Fibroblast of lung (primary cell): ENCODE measurements at regions not wholly inside any gene's neighbourhood (a gene's known extent, or its start where the extent isn't known, plus 50 kb on each side); places are given as distances from the start of the nearest gene placed in this dataset.
"Not testable (repeated sequence)": the region's sequence is repeated elsewhere in the genome, so short reads cannot be mapped to it uniquely, and the experiment has no call there.

ENCODE experiments used
- DNase-seq, 2 donors: peaks; one replicate each; pipeline versions ENCODE4 v3.0.0 to v3.0.0-alpha.2; 2010; ENCODE audit warnings: low read depth in 2 of 2
- H2AFZ ChIP-seq: 2 replicates; pipeline ENCODE4 v1.5.1; 2012; ENCODE audit warnings: low read length, control low read depth, inconsistent platforms
- H3K27ac ChIP-seq: 2 replicates; pipeline ENCODE4 v1.5.1; 2011; ENCODE audit warnings: low read length, control low read depth; ENCODE audit not compliant: insufficient read depth
- H3K27me3 ChIP-seq: 2 replicates; pipeline ENCODE4 v1.5.1; 2011; ENCODE audit warnings: mild to moderate bottlenecking, low read length; ENCODE audit not compliant: control insufficient read depth, insufficient read depth
- H3K36me3 ChIP-seq: 2 replicates; pipeline ENCODE4 v1.5.1; 2011; ENCODE audit warnings: low read length; ENCODE audit not compliant: control insufficient read depth, insufficient read depth
- H3K4me1 ChIP-seq: 2 replicates; pipeline ENCODE4 v1.5.1; 2011; ENCODE audit warnings: low read length; ENCODE audit not compliant: control insufficient read depth, insufficient read depth; ENCODE audit errors: extremely low read depth
- H3K4me2 ChIP-seq: 2 replicates; pipeline ENCODE4 v1.5.1; 2011; ENCODE audit warnings: low read length, control low read depth; ENCODE audit not compliant: insufficient read depth; ENCODE audit errors: extremely low read depth
- H3K4me3 ChIP-seq, 4 experiments: fragments of 200-600 bp in 1 of 4; sonication (generic) in 1 of 4; replicated peaks in 1 of 4; 2 replicates each; pipeline ENCODE4 v1.5.1; 2011 to 2016; ENCODE audit warnings: low read length in 4 of 4, low read depth in 3 of 4, mild to moderate bottlenecking in 3 of 4, control low read depth in 2 of 4, inconsistent platforms in 1 of 4, mixed read lengths in 1 of 4; ENCODE audit not compliant: insufficient read depth in 1 of 4; ENCODE audit errors: control extremely low read depth in 1 of 4
- H3K79me2 ChIP-seq: 2 replicates; pipeline ENCODE4 v1.5.1; 2012; ENCODE audit warnings: mild to moderate bottlenecking, low read length, inconsistent platforms; ENCODE audit not compliant: control insufficient read depth, insufficient read depth
- H3K9ac ChIP-seq: 2 replicates; pipeline ENCODE4 v1.5.1; 2011; ENCODE audit warnings: mild to moderate bottlenecking, low read length, control low read depth; ENCODE audit not compliant: insufficient read depth
- H3K9me3 ChIP-seq: 2 replicates; pipeline ENCODE4 v1.5.1; 2012; ENCODE audit warnings: low read depth, low read length; ENCODE audit not compliant: control insufficient read depth, insufficient read depth
- H4K20me1 ChIP-seq: 2 replicates; pipeline ENCODE4 v1.5.1; 2011; ENCODE audit warnings: low read length; ENCODE audit not compliant: control insufficient read depth, insufficient read depth; ENCODE audit errors: extremely low read depth
- CTCF ChIP-seq, 2 donors: IDR thresholded peaks in 1 of 2; conservative IDR thresholded peaks in 1 of 2; 1 replicate in 1 of 2; 2 replicates in 1 of 2; pipeline ENCODE4 v1.5.1; 2011 to 2012; ENCODE audit warnings: low read length in 2 of 2, control low read depth in 1 of 2, inconsistent platforms in 1 of 2, low read depth in 1 of 2, mild to moderate bottlenecking in 1 of 2
- EZH2 ChIP-seq: IDR thresholded peaks from 2 replicates; pipeline ENCODE4 v1.5.1; 2012; ENCODE audit warnings: low read length, control low read depth, mild to moderate bottlenecking; ENCODE audit errors: missing control alignments

GRCh38 chr5:96199713-96200183 is 233.3 kb downstream of the PCSK1 start:
- Histone ChIP-seq H2AFZ (no peak overlapping the region), H3K27ac (no peak overlapping the region)
- TF ChIP-seq EZH2 (no peak), CTCF (conservative IDR thresholded peaks at IDR 0.05 in 1 of 2, IDR thresholded peaks at IDR 0.05 in 1 of 2; ENCODE audit: low read depth in 1 of 2, low read length in 2 of 2) (no peak)

GRCh38 chr5:96198356-96199058 is 234.5 kb downstream of the PCSK1 start:
- Histone ChIP-seq H3K9ac (no peak overlapping the region), H3K4me1 (no peaks in the 10 kb centered on the region), H4K20me1 (no peaks in the 10 kb centered on the region), H3K4me3 (no peak overlapping the region), H3K36me3 (no peaks in the 10 kb centered on the region), H3K27ac (no peak overlapping the region), H3K27me3 (no peaks in the 10 kb centered on the region), H3K79me2 (no peaks in the 10 kb centered on the region), H3K4me2 (no peak overlapping the region), H2AFZ (no peak overlapping the region), H3K9me3 (no peaks in the 10 kb centered on the region)
- DNase-seq = peak; percentile 69 to 75
- no peak for TF ChIP-seq CTCF (conservative IDR thresholded peaks at IDR 0.05 in 1 of 2, IDR thresholded peaks at IDR 0.05 in 1 of 2; ENCODE audit: low read depth in 1 of 2, low read length in 2 of 2)
- TF ChIP-seq EZH2 = no peak

More at GRCh38 chr5:96199713-96200183, 233.3 kb downstream of the PCSK1 start:
- Histone ChIP-seq H3K36me3 (no peaks in the 10 kb centered on the region), H3K9me3 (no peaks in the 10 kb centered on the region), H3K4me2 (no peak overlapping the region), H3K4me3 (no peak overlapping the region), H3K79me2 (no peaks in the 10 kb centered on the region), H3K4me1 (no peaks in the 10 kb centered on the region), H3K9ac (no peak overlapping the region), H4K20me1 (no peaks in the 10 kb centered on the region), H3K27me3 (no peaks in the 10 kb centered on the region)
- DNase-seq = no peak

- not testable (repeated sequence) for H3K4me3 ChIP-seq, H3K4me1 ChIP-seq, H2AFZ ChIP-seq, DNase-seq, H3K4me2 ChIP-seq, H4K20me1 ChIP-seq, H3K27me3 ChIP-seq, H3K79me2 ChIP-seq, H3K36me3 ChIP-seq, H3K9ac ChIP-seq, H3K9me3 ChIP-seq, H3K27ac ChIP-seq
Observed at GRCh38 chr5:96197767-96198166, 235.3 kb downstream of the PCSK1 start.
